ENCODE measurements at regions not wholly inside any gene's neighbourhood (a gene's known extent, or its start where the extent isn't known, plus 50 kb on each side); places are given as distances from the start of the nearest gene placed in this dataset.
A peak's percentile ranks its signal among the peaks of the same experiment; 100 is the strongest.

DNA sequence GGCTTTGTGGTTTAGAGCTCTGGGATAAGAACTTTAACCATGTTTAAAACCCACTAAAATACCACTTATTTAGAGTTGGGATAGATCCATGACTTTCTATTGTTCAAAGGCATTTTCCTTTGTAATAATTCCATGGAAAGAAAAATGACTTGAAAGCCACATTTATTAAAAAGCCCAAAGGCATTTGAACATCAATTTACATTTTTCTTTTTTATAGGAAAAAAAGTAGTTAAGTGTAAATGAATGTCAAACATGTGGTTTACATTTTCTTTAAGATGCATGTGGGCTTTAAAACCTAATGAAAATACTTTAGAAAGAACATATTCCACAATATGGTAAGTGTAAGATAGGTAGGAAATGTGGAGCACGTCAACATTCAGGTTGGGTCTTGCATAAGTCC, 443.2 kb downstream of the TOX3 start:
- DNase-seq (ENCODE audit: low spot score) = no peak

- no peak for DNase-seq (ENCODE audit: low spot score)
Measured at GRCh38 chr16:52101246-52101645, 445.7 kb downstream of the TOX3 start.

DNA sequence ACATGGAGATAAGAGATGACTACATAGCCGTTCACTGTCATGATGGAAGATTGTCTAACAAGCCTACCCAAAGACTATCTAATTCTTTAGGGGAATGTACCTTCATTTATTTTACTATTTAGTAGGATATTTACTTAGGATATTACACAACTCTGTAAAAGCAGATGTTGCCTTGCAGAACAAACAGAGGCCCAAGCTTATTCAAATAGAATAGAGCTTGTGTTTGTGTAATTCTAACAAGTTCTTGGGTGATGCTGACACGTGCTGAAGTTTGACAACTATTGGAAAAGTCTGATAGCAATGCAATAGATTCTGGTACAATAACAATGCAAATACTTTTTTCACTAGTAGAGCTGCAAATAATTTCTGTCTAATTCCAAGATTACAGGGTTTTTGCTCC, 447.6 kb downstream of the TOX3 start:
- no peak for DNase-seq (ENCODE audit: low spot score)

GRCh38 chr16:52095471-52095870, 451.5 kb downstream of the TOX3 start:
- DNase-seq (ENCODE audit: low spot score) = no peak

DNA sequence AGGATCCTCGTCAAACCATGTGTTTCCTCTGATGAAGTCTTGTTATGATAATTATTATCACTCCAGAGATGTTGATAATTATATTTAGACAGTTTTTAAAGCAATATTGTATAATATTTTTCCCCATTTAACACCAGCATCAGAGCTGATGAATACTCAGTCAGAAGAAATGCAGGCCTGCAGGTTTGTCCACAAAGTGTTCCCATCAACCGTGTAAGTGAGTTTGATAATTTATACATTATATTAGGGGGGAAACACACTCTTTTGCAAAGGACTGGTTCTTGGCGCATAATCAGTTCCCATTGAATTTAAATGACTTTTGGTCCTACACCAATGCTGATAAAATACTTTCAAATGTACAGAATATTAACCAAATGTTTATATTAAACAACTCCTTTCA, 454.8 kb downstream of the TOX3 start:
- no peak for DNase-seq (ENCODE audit: low spot score)

DNA sequence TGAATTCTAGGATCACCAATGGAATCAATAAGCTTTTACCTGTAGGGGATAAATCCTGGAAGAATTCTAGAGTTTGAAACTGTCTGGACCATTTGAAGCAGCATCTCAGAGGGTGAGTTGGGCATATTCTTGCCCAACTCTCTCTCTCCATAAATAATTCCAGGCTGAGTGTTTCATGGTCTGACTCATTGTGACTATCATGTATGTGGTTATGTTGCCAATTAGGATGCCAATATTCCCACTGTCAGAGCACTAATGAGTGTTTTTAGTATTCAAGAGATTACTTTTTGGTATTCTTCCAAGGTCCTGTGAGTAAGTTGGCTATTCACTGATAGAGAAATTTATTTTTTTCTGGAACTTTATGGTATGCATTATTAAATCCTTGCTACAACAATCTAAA, 456.9 kb downstream of the TOX3 start:
- no peak for DNase-seq (ENCODE audit: low spot score)

DNA sequence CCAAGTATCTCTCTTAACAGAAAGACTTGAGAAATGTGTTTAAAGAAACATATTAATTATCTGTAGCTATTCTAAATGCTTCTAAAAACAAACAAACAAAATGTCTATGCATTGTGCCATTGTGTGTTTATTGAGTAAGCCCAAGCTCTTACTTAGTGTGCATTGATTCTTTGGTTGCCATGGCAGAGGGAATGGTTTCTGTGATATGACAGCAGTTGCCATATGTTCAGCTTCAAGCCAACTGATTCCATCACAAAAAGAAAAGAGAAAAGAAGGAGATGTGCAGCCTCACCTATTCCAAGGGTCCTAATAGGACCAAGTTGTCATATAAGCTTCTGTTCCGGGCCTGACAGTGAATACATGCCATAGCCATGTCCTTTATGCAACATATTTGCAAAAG, 457.5 kb downstream of the TOX3 start:
- no peak for DNase-seq (ENCODE audit: low spot score)

- no peak for DNase-seq (ENCODE audit: low spot score)
Measured at GRCh38 chr16:52086901-52087300, 460.0 kb downstream of the TOX3 start.

- no peak for DNase-seq (ENCODE audit: low spot score)
Measured at GRCh38 chr16:52078716-52079655, 468.0 kb downstream of the TOX3 start.

GRCh38 chr16:52077607-52078006, 469.3 kb downstream of the TOX3 start:
- no peak for DNase-seq (ENCODE audit: low spot score)

DNA sequence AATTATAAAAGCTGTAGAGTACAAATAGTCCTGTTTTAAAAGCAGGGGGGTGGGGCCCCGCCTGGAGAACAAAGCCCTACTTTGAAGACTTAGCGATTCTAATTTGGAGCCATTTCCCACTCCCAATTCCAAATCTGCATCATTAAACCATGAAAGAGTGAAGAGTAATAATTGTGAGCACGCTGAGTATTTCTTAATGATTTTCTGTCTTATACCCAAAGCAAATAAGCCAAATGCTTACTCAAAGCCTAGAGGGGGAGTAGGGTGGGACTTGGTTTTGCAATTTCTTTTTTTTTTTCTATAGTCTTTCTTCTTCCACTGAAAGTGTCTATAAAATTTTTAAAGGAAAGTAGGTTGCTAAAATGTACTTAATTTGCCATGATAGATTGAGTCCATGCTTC, 470.1 kb downstream of the TOX3 start:
- no peak for DNase-seq (ENCODE audit: low spot score)

DNA sequence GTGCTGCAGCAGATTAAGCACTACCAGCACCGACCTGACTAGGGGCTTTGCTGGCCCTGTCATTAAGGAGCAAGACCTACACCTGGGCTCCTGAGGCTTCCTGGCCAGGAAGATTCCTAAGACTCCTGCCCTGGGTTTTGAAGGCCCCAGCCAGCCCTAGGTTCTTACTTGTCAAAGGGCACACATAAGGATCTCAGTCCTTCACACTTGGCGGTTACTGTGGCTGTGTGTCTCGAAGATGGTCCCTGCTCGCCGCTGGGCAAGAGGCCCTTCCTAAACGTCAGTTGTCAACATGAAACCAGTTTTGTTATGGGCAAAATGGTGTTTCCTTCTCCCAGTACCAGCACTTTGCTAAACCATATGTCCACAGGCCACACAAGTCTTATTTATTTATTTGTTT, 470.6 kb downstream of the TOX3 start:
- DNase-seq (ENCODE audit: low spot score) = no peak

DNA sequence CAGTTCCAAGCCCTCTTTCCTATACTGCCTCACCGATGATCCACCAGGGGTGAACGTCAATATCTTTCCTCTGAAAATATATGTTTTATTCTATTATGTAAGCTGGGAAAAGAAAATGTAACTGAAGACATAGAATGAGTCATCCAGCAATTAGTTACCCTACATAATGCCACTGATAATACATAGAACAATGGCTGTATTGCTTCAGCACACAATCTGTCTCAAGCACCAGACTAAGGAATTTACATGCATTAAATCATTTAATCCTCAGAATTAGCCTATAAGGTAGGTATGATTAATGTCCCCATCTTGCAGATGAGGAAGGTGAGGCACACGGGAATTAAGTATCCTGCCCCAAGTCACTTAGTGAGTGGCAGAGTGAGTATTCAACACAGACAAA, 472.8 kb downstream of the TOX3 start:
- no peak for DNase-seq (ENCODE audit: low spot score)

GRCh38 chr16:52073024-52073423, 473.9 kb downstream of the TOX3 start:
- DNase-seq (ENCODE audit: low spot score) = no peak

GRCh38 chr16:52071101-52071500, 475.8 kb downstream of the TOX3 start:
- DNase-seq (ENCODE audit: low spot score) = no peak

GRCh38 chr16:52070341-52071057, 476.4 kb downstream of the TOX3 start:
- DNase-seq (ENCODE audit: low spot score) = no peak

- DNase-seq (ENCODE audit: low spot score) = peak; percentile 17
Measured at GRCh38 chr16:52069866-52070265, 477.1 kb downstream of the TOX3 start.

DNA sequence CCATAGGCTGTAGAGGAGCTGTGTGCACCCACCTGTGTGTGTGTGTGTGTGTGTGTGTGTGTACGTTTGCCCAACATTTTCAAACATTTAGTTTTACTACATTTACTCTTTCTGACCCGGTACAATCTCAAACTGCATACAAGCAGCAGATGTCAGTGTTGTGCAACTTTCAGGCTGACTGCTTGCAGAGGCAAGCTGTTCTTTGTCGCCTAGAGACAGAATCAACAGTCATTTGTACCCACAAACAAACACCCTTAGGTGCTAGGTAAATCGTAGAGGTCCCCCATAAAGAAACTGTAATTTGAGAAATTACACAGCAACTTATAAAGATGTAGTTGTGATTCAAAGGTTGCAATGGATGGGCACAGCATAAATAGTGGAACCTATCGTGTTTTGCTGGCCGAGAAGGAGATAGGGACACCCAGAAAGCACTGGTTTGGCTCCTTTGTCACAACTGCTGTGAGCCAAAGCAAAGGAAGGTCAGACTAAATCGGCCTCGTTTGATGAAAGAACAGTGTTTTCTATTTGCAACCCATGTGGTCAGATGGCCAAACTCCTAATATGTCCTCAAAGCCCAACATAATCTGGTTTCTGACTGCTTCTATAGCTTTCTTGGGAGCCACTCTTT, 478.4 kb downstream of the TOX3 start:
- peak; percentile 5 for DNase-seq (ENCODE audit: low spot score)

DNA sequence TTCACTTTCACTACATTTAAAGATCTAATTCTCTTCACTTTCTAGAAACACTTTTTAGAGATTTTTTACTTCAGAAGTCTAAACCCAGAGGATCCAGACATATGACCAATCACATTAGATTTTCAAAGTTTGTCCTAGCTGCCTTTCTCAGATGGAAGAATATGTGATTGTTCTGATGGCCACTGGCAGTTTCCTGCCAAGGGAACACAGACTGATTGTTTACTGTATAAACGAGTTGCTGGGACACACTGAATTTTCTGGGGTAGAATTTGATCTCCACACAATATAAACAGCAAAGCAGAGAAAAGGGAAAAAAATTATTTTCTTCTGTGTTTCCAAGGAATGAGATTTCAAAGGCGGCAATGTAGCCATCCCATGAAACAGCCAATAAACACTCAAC, 480.0 kb downstream of the TOX3 start:
- no peak for DNase-seq (ENCODE audit: low spot score)

GRCh38 chr16:52056259-52056658, 490.7 kb downstream of the TOX3 start:
- DNase-seq (ENCODE audit: low spot score) = no peak

GRCh38 chr16:52055381-52055780, 491.6 kb downstream of the TOX3 start:
- DNase-seq (ENCODE audit: low spot score) = no peak

GRCh38 chr16:52054326-52054725, 492.6 kb downstream of the TOX3 start:
- DNase-seq (ENCODE audit: low spot score) = no peak

DNA sequence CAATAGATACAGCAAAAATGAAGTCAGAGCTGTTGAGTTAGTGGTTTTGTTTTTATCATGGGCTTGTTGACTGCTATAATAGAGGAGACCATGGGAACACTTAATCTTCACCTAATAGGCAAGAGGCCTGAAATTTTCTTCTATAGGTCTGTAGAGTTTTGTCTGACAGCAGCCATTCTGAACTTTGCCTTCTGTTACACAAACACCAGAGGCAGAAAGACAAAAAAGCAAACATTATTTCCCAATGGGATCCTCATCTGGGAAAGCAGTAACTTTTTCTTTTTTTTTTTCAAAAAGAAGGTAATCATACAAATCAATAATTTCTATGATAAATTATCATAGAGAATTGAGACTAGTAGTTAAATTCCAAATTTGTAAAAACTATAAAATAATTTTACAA, 494.1 kb downstream of the TOX3 start:
- no peak for DNase-seq (ENCODE audit: low spot score)
